GM12891 (cell line): ENCODE measurements at regions not wholly inside any gene's neighbourhood (a gene's known extent, or its start where the extent isn't known, plus 50 kb on each side); places are given as distances from the start of the nearest gene placed in this dataset.
"Not testable (repeated sequence)": the region's sequence is repeated elsewhere in the genome, so short reads cannot be mapped to it uniquely, and the experiment has no call there.

Experiments used
- DNase-seq: peaks from one replicate; pipeline ENCODE4 v3.0.0; 2011; ENCODE audit warnings: low spot score; ENCODE audit not compliant: insufficient read length
- FAIRE-seq: peaks from 2 replicates; lab custom pipeline; 2011; peaks lifted over from hg19 to GRCh38; lab: Jason Lieb, UNC
- PAX5 ChIP-seq: IDR thresholded peaks from 2 replicates; pipeline ENCODE4 v1.6.1; 2011; ENCODE audit warnings: low read length, moderate library complexity, mild to moderate bottlenecking; ENCODE audit not compliant: insufficient read depth, severe bottlenecking
- POLR2A ChIP-seq: IDR thresholded peaks from 2 replicates; pipeline ENCODE4 v1.6.1; 2011; ENCODE audit warnings: low read depth, low read length, control low read depth
- POLR2AphosphoS5 ChIP-seq: IDR thresholded peaks from 2 replicates; pipeline ENCODE4 v1.6.1; 2011; ENCODE audit warnings: low read depth, low read length, control low read depth
- POU2F2 ChIP-seq: IDR thresholded peaks from 2 replicates; pipeline ENCODE4 v1.6.1; 2011; ENCODE audit warnings: low read depth, mild to moderate bottlenecking, control low read depth, low read length, moderate library complexity
- SPI1 ChIP-seq: IDR thresholded peaks from 2 replicates; pipeline ENCODE4 v1.6.1; 2011; ENCODE audit warnings: low read depth, low read length, control low read depth
- TAF1 ChIP-seq: IDR thresholded peaks from 2 replicates; pipeline ENCODE4 v1.6.1; 2011; ENCODE audit warnings: low read depth, low read length, control low read depth

DNA sequence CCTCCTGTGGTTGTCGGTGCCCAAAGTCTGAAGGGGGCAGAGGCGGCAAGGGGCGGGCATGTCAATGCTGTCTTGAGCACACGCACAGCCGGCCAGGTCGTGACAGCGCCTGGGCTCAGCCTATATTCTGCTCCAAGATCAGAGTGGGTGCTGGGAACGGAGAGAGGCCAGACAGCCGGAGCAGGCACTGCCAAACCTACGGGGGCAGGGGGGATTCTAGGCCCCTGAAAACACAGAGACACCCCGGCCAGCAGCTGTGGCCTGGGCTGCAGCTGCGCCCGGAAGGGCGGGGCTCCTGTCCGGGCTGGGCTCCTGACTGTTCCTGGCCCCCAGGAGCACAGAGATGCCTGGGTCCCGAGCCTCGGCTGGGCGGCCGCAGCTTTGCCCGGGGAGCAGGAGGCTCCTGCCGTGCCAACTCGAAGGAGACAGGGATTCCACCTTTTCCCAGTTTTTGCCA, 2662.9 kb upstream of the PCDH20 start:
- no peak for DNase-seq
- TF ChIP-seq PAX5 = no peak
- no peak for TF ChIP-seq POLR2A
- TF ChIP-seq SPI1 = no peak
- no peak for TF ChIP-seq POU2F2
- TF ChIP-seq POLR2AphosphoS5 = no peak
- TF ChIP-seq TAF1 = no peak
- FAIRE-seq = no peak

DNA sequence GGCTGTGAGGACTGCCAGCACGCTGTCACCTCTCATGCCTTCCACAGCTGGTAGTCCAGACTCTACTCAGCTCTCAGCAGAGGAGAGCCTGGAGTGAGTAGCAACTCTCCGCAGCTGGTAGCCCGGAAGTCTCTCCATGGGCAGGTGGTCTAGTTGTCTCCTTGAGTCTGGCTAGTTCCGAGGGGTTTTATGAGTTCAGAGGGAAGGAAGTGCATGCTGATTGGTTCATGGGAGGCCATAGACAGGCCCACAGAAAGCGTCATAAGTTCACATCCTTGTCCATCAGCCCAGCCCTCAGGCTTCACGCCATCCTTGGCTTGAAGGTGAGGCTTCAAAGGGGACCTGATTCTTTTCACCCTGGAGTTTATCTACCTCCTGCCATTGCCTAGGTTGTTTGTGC, 2662.4 kb upstream of the PCDH20 start:
- DNase-seq (no peak), FAIRE-seq (no peak)
- TF ChIP-seq PAX5 (no peak), POLR2AphosphoS5 (no peak)

DNA sequence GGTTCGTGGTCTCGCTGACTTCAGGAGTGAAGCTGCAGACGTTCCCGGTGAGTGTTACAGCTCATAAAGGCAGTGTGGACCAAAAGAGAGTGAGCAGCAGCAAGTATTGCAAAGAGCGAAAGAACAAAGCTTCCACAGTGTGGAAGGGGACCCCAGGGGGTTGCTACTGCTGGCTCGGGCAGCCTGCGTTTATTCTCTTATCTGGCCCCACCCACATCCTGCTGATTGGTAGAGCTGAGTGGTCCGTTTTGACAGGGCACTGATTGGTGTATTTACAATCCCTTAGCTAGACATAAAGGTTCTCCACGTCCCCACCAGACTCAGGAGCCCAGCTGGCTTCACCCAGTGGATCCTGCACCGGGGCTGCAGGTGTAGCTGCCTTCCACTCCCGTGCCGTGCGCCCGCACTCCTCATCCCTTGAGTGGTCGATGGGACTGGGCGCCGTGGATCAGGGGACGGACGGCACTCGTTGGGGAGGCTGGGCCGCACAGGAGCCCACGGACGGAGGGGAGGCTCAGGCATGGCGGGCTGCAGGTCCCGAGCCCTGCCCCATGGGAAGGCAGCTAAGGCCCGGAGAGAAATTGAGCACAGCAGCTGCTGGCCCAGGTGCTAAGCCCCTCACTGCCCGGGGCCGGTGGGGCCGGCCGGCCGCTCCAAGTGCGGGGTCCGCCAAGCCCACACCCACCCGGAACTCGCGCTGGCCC, 2661.6 kb upstream of the PCDH20 start:
- not testable (repeated sequence) for FAIRE-seq, DNase-seq

DNA sequence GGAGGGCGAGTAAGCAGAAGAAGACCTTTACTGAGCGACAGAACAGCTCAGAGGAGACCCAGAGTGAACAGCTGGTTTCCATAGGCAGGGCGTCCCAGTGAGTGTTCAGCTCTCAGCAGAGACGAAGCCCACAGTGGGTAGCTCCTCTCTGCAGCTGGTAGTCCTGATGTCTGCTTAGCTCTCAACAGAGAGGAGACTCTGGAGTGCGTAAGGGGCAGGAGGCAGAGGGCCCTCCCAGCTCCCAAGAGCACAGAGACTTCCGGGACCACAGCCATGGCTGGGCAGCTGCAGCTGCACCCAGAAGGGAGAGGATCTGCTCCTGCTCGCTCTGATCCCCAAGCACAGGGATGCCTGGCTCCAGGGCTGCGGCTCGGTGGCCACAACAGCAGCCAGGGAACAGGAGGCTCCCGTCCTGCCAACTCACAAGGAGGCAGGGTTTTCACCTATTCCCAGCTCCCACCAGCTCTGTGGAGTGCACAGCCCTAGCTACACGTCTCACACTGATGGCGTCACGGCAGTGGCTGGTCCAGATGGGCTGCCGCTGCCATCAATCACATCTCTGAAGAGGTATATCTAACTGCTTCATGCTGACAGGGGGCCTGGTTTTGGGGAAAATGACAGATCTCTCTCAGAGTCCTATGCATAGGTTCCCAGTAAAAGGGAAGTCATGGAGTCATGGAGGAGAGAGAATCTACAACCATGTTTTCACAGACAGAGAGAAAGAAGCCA, 2660.1 kb upstream of the PCDH20 start:
- no peak for DNase-seq
- no peak for FAIRE-seq
- no peak for TF ChIP-seq PAX5
- no peak for TF ChIP-seq POLR2AphosphoS5
- no peak for TF ChIP-seq POLR2A
- TF ChIP-seq SPI1 = no peak
- TF ChIP-seq POU2F2 = no peak
- no peak for TF ChIP-seq TAF1

GRCh38 chr13:64074971-64075474, 2659.4 kb upstream of the PCDH20 start:
- no peak for FAIRE-seq
- DNase-seq = no peak
- TF ChIP-seq SPI1 = no peak
- no peak for TF ChIP-seq POLR2A
- TF ChIP-seq PAX5 = no peak
- TF ChIP-seq POLR2AphosphoS5 = no peak
- no peak for TF ChIP-seq POU2F2
- TF ChIP-seq TAF1 = no peak

DNA sequence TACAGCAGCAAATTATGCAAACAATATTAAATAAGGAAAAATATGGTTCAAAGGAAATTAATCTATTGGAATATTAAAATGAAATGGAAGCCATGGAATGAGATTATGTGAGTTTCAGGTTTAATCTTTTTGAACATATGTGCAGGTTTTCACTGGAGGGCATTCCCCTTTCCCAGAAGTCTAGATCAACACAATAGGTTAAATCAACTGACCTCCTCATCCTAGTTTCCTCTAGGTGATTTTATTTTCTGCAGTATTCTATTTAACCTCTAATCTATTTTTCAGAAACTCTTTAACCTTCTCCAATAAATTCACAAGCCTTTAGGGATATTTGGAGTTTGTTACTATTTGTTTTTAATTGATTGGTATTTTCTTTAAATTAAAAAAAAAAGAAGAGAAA, 2657.6 kb upstream of the PCDH20 start:
- no peak for TF ChIP-seq POLR2AphosphoS5
- TF ChIP-seq PAX5 = no peak
- no peak for TF ChIP-seq POU2F2
- no peak for TF ChIP-seq POLR2A
- no peak for TF ChIP-seq TAF1
- TF ChIP-seq SPI1 = no peak
- DNase-seq (no peak), FAIRE-seq (no peak)

GRCh38 chr13:64071352-64071751, 2655.7 kb upstream of the PCDH20 start:
- no peak for FAIRE-seq
- no peak for DNase-seq
- TF ChIP-seq POLR2AphosphoS5 = no peak
- TF ChIP-seq POLR2A = no peak
- no peak for TF ChIP-seq POU2F2
- no peak for TF ChIP-seq TAF1
- no peak for TF ChIP-seq PAX5
- no peak for TF ChIP-seq SPI1

GRCh38 chr13:64069892-64070291, 2654.2 kb upstream of the PCDH20 start:
- no peak for DNase-seq
- TF ChIP-seq POU2F2 = no peak
- no peak for TF ChIP-seq POLR2AphosphoS5
- no peak for TF ChIP-seq POLR2A
- no peak for TF ChIP-seq TAF1
- TF ChIP-seq PAX5 = no peak
- no peak for TF ChIP-seq SPI1
- no peak for FAIRE-seq

GRCh38 chr13:64066711-64067110, 2651.1 kb upstream of the PCDH20 start:
- FAIRE-seq (no peak), DNase-seq (no peak)
- no peak for TF ChIP-seq POLR2AphosphoS5
- no peak for TF ChIP-seq PAX5
- TF ChIP-seq POLR2A = no peak
- no peak for TF ChIP-seq TAF1
- no peak for TF ChIP-seq POU2F2
- no peak for TF ChIP-seq SPI1

- TF ChIP-seq POLR2A (no peak), POU2F2 (no peak), POLR2AphosphoS5 (no peak), SPI1 (no peak), TAF1 (no peak), PAX5 (no peak)
- DNase-seq (no peak), FAIRE-seq (no peak)
Observed at GRCh38 chr13:64061649-64062048, 2646.0 kb upstream of the PCDH20 start.
